Stimulated activated CD4-positive, alpha-beta T cell treated with anti-CD3 and anti-CD28 coated beads, TNF-alpha, amount 100 ng/mL, for 48 hours (primary cell): ENCODE measurements at regions not wholly inside any gene's neighbourhood (a gene's known extent, or its start where the extent isn't known, plus 50 kb on each side); places are given as distances from the start of the nearest gene placed in this dataset.

Experiments
- DNase-seq, 3 donors: peaks; one replicate each; pipeline ENCODE4 v3.0.0-alpha.2; 2020; ENCODE audit warnings: low read depth in 3 of 3

- DNase-seq, result no peak
Measured at GRCh38 chr14:75370416-75371205, 57.2 kb upstream of the JDP2 start.

- DNase-seq, result no peak
Measured at GRCh38 chr14:75371297-75371696, 56.5 kb upstream of the JDP2 start.

DNA sequence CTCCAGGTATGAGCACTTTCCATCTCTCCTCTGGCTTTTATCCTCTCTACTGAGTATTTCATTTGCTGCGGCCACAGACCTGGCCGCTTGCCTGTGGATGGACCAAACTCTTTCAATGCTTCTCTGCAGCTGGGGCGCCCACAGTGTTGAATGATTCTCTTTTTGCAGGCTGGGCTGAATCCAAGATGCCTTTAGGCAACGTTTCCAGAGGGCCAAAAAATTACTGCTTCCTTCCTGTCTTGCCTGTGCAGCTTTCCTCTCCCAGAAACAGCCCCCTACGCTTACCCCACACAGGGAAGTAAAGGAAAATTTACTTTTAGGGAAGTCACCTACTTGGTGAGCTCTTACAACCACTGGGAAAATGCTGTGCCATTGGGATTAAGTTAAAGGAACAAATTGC is 55.6 kb upstream of the JDP2 start:
- DNase-seq, result no peak

- DNase-seq, result no peak
Measured at GRCh38 chr14:75373133-75373532, 54.7 kb upstream of the JDP2 start.

GRCh38 chr14:75373616-75374015 is 54.2 kb upstream of the JDP2 start:
- DNase-seq, result no peak

DNA sequence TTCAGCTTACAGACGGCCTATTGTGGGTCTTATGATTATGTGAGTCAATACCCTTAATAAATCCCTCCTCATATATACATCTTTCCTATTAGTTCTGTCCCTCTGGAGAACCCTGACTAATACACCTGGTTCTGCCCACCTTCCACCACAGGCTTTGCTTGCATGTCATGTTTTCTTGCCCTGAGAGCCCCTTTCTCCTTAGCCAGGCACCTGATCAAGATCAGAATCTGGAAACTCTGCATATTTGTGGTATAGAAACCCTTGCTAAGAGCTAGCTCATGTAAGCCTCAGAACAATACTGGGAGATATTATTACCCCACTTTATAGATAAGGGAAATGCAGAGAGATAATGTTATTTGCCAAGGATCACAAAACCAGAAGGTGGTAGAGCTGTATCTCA is 52.9 kb upstream of the JDP2 start:
- no peak for DNase-seq

DNA sequence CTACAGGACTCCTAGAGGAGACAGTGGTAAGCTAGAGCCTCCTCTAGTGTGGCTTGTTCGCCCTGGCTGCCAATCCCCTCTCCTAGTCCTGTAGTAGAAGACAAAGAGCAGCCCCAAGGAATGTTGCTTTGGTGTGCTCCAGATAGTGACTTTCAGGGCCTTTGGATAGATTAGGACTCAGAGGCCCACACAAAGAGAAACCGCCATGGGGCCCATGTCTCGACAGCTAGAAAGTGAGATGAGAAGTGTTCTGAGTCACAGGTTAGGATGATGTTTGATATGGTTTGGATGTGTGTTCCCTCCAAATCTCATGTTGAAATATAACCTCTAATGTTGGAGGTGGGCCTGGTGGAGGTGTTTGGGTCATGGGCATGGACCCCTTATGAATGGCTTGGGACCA is 51.8 kb upstream of the JDP2 start:
- DNase-seq, result no peak
